GM23338 (cell line): ENCODE measurements at regions not wholly inside any gene's neighbourhood (a gene's known extent, or its start where the extent isn't known, plus 50 kb on each side); places are given as distances from the start of the nearest gene placed in this dataset.

Experiments
- ATAC-seq: fragments of 200-7000 bp; cut with Tn5 transposase; 3 replicates; pipeline ENCODE4 v1.9.1; 2020
- DNase-seq: peaks from one replicate; pipeline ENCODE4 v3.0.0-alpha.2; 2015; ENCODE audit warnings: low spot score
- H2AFZ ChIP-seq: fragments of 200-600 bp; sonication (generic); 2 replicates; pipeline ENCODE4 v1.8.0; 2016; ENCODE audit warnings: antibody characterized with exemption, mild to moderate bottlenecking, moderate library complexity
- H3F3A ChIP-seq: fragments of 200-600 bp; sonication (generic); replicated peaks from 2 replicates; pipeline ENCODE4 v1.8.0; 2017; ENCODE audit warnings: antibody characterized with exemption, mixed run types, low read depth
- H3K27ac ChIP-seq: fragments of 200-600 bp; sonication (generic); 2 replicates; pipeline ENCODE4 v1.6.1; 2016; ENCODE audit warnings: low read depth
- H3K27me3 ChIP-seq: fragments of 200-600 bp; sonication (generic); 2 replicates; pipeline ENCODE4 v1.8.0; 2016; ENCODE audit warnings: mild to moderate bottlenecking, mixed run types, moderate library complexity; ENCODE audit not compliant: insufficient read depth
- H3K36me3 ChIP-seq: fragments of 200-600 bp; sonication (generic); 2 replicates; pipeline ENCODE4 v1.8.0; 2016; ENCODE audit warnings: mild to moderate bottlenecking; ENCODE audit not compliant: insufficient read depth
- H3K4me1 ChIP-seq: fragments of 200-600 bp; sonication (generic); 2 replicates; pipeline ENCODE4 v1.8.0; 2016; ENCODE audit warnings: mild to moderate bottlenecking, moderate library complexity; ENCODE audit not compliant: insufficient read depth
- H3K4me2 ChIP-seq: fragments of 200-600 bp; sonication (generic); 2 replicates; pipeline ENCODE4 v1.7.1; 2017; ENCODE audit warnings: mixed run types
- H3K4me3 ChIP-seq: fragments of 200-600 bp; sonication (generic); 2 replicates; pipeline ENCODE4 v1.6.1; 2016; ENCODE audit warnings: mixed run types
- H3K79me2 ChIP-seq: fragments of 200-600 bp; sonication (generic); replicated peaks from 2 replicates; pipeline ENCODE4 v1.8.0; 2017; ENCODE audit warnings: mild to moderate bottlenecking; ENCODE audit not compliant: insufficient read depth
- H3K9me2 ChIP-seq: fragments of 200-600 bp; sonication (generic); 2 replicates; pipeline ENCODE4 v1.8.0; 2017; ENCODE audit not compliant: insufficient read depth
- H4K20me1 ChIP-seq: fragments of 200-600 bp; sonication (generic); replicated peaks from 2 replicates; pipeline ENCODE4 v1.8.0; 2017; ENCODE audit warnings: mild to moderate bottlenecking; ENCODE audit not compliant: insufficient read depth
- H3K27ac Mint-ChIP-seq: 2 replicates; pipeline ENCODE4 v1.8.0; 2020; ENCODE audit warnings: inconsistent platforms, mild to moderate bottlenecking, moderate library complexity, mixed read lengths
- H3K27me3 Mint-ChIP-seq: 3 replicates; pipeline ENCODE4 v1.8.0; 2022; ENCODE audit warnings: low read depth, mild to moderate bottlenecking, moderate library complexity, mixed read lengths, inconsistent platforms; ENCODE audit not compliant: insufficient read depth, poor library complexity
- H3K36me3 Mint-ChIP-seq: 3 replicates; pipeline ENCODE4 v1.8.0; 2021; ENCODE audit warnings: low read depth, mild to moderate bottlenecking, inconsistent platforms, moderate library complexity, mixed read lengths
- H3K4me1 Mint-ChIP-seq: 3 replicates; pipeline ENCODE4 v1.8.0; 2020; ENCODE audit warnings: mild to moderate bottlenecking, inconsistent platforms, mixed read lengths
- H3K4me3 Mint-ChIP-seq: 3 replicates; pipeline ENCODE4 v1.8.0; 2021; ENCODE audit warnings: moderate library complexity, mild to moderate bottlenecking, inconsistent platforms, mixed read lengths
- H3K9me3 Mint-ChIP-seq: 3 replicates; pipeline ENCODE4 v1.8.0; 2020; ENCODE audit warnings: moderate library complexity, mild to moderate bottlenecking, inconsistent platforms, mixed read lengths
- EZH2 ChIP-seq: fragments of 200-600 bp; sonication (generic); IDR thresholded peaks from one replicate; pipeline ENCODE4 v1.8.0; 2017; ENCODE audit warnings: antibody characterized with exemption, mild to moderate bottlenecking, low read depth; ENCODE audit not compliant: unreplicated experiment
- JUNB ChIP-seq: IDR thresholded peaks from one replicate; pipeline ENCODE4 v1.6.1; 2016; ENCODE audit warnings: antibody characterized with exemption; ENCODE audit not compliant: unreplicated experiment
- POLR2AphosphoS5 ChIP-seq: IDR thresholded peaks from 2 replicates; pipeline ENCODE4 v1.6.1; 2016; ENCODE audit warnings: antibody characterized with exemption, low read depth
- STAT1 ChIP-seq: IDR thresholded peaks from one replicate; pipeline ENCODE4 v1.6.1; 2016; ENCODE audit warnings: antibody characterized with exemption; ENCODE audit not compliant: unreplicated experiment
- ZNF114 ChIP-seq: fragments of 250-450 bp; sonication (Bioruptor Pico); IDR thresholded peaks from 2 replicates; pipeline ENCODE4 v1.5.0; 2020; ENCODE audit warnings: mild to moderate bottlenecking, moderate library complexity
- ZNF331 ChIP-seq: fragments of 250-450 bp; sonication (Bioruptor Pico); IDR thresholded peaks from 2 replicates; pipeline ENCODE4 v1.5.0; 2020; ENCODE audit warnings: low read depth, mild to moderate bottlenecking, moderate library complexity
- TF ChIP-seq, protein P1 (sequence below): IDR thresholded peaks from one replicate; pipeline ENCODE4 v1.6.1; 2018; ENCODE audit warnings: antibody characterized with exemption; ENCODE audit not compliant: unreplicated experiment
- TF ChIP-seq, protein P2 (sequence below): fragments of 250-450 bp; sonication (Bioruptor Pico); IDR thresholded peaks from 2 replicates; pipeline ENCODE4 v1.5.0; 2020; ENCODE audit warnings: mild to moderate bottlenecking, moderate library complexity
- TF ChIP-seq, protein P3 (sequence below), 2 experiments: fragments of 200-600 bp in 1 of 2; sonication (generic) in 1 of 2; conservative IDR thresholded peaks; 2 replicates each; pipeline versions ENCODE4 v1.5.1 to v1.6.1; 2016 to 2017; ENCODE audit warnings: antibody characterized with exemption in 2 of 2, low read depth in 2 of 2, mild to moderate bottlenecking in 2 of 2, moderate library complexity in 1 of 2

DNA sequence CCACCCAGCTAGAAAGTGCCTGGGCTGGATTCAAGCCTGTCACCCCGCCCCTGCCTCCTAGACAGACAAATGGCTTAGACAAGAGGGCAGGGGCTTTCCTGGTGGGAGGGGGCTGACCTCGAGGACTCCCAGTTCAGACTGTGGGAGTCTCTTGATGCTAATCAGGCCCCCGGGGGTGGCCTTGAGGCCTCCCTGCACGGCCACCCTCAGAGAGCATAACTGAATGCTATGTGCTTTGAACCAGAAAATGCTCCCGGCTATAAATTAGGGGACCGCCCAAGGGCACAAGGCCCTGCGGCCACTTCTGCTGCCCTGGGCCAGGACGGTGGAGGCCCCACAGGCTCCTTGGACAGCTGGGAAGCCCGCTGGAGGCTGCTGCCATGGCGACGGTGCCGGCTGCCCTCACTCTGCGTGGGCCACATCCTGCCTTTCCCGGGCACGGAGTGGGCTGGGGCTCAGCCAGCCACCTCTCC is 111.0 kb upstream of the NCOR2 start:
- TF ChIP-seq JUNB, result no peak
- H3K27ac Mint-ChIP-seq, result no peak overlapping the region
- Histone ChIP-seq H2AFZ (no peak overlapping the region), H3K27me3 (no peaks in the 10 kb centered on the region), H3K4me2 (no peak overlapping the region), H3K36me3 (no peaks in the 10 kb centered on the region), H3F3A (0 out of 2 replicates have a peak, but pooled peaks cover 5% of the 10 kb centered on the region), H3K4me1 (no peaks in the 10 kb centered on the region), H3K4me3 (no peak overlapping the region), H3K79me2 (no peaks in the 10 kb centered on the region), H3K9me2 (no peaks in the 10 kb centered on the region), H4K20me1 (no peaks in the 10 kb centered on the region), H3K27ac (no peak overlapping the region)
- H3K4me3 Mint-ChIP-seq, result no peak overlapping the region
- no peaks in the 10 kb centered on the region; the same call in 2 of the 3 replicates for H3K9me3 Mint-ChIP-seq
- H3K36me3 Mint-ChIP-seq, result no peaks in the 10 kb centered on the region; the same call in 2 of the 3 replicates
- no peak for ATAC-seq
- peaks cover 8% of the 10 kb centered on the region for H3K27me3 Mint-ChIP-seq
- DNase-seq, result no peak
- peaks cover 23% of the 10 kb centered on the region for H3K4me1 Mint-ChIP-seq

DNA sequence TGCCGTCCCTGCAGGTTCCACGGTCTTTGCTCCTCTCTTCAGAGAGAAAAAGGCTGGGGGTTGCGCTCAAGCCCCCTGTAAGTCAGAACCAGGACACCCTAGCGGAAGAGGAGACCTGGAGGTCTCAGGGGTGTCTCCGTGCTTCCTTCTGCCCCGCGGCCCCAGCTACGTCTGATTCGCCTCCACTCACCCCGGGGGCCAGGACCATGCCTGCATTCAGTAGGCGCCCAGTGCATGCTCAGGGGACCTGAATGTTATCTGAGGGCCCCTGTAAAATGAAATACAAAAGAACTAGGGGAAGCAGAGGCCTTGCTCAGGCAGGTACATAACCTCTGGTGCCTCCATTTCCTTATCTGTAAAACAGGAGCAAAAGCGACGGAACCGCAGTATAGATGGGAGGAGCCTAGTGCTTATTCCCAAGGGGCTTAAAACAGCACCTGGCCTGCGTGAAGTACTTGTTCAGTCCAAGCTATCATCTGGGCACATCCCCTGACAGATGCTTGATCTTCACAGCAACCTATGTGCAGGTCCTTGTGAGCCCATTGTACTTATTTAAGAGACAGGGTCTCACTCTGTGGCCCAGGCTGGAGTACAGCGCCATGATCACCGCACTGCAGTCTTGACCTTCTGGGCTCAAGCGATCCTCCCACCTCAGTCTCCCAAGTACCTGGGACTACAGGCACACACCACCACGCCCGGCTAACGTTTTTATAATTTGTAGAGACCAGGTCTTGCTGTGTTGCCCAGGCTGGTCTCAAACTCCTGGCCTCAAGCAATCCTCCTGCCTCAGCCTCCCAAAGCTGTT is 110.3 kb upstream of the NCOR2 start:
- H4K20me1 ChIP-seq, result no peaks in the 10 kb centered on the region
- Mint-ChIP-seq H3K36me3 (no peaks in the 10 kb centered on the region; the same call in 2 of the 3 replicates), H3K4me3 (no peak overlapping the region), H3K27me3 (peaks cover 8% of the 10 kb centered on the region), H3K4me1 (peaks cover 21% of the 10 kb centered on the region), H3K27ac (peak overlapping the region; percentile 63; the same call in 1 of the 2 replicates), H3K9me3 (no peaks in the 10 kb centered on the region; the same call in 2 of the 3 replicates)
- H3F3A ChIP-seq, result peaks cover 5% of the 10 kb centered on the region; the same call in 1 of the 2 replicates
- no peaks in the 10 kb centered on the region for H3K79me2 ChIP-seq
- no peak for ATAC-seq
- no peaks in the 10 kb centered on the region for H3K27me3 ChIP-seq
- no peaks in the 10 kb centered on the region for H3K4me1 ChIP-seq
- no peak overlapping the region for H3K4me2 ChIP-seq
- no peak overlapping the region for H3K4me3 ChIP-seq
- no peak for DNase-seq
- no peaks in the 10 kb centered on the region for H3K9me2 ChIP-seq
- H3K27ac ChIP-seq, result no peak overlapping the region
- no peaks in the 10 kb centered on the region for H3K36me3 ChIP-seq
- H2AFZ ChIP-seq, result no peak overlapping the region
- TF ChIP-seq ZNF331 (CRISPR knock-in tag) (no peak), STAT1 (no peak), ZNF114 (CRISPR knock-in tag) (no peak), JUNB (no peak), EZH2 (no peak), POLR2AphosphoS5 (no peak)
- TF ChIP-seq, protein P1, sequence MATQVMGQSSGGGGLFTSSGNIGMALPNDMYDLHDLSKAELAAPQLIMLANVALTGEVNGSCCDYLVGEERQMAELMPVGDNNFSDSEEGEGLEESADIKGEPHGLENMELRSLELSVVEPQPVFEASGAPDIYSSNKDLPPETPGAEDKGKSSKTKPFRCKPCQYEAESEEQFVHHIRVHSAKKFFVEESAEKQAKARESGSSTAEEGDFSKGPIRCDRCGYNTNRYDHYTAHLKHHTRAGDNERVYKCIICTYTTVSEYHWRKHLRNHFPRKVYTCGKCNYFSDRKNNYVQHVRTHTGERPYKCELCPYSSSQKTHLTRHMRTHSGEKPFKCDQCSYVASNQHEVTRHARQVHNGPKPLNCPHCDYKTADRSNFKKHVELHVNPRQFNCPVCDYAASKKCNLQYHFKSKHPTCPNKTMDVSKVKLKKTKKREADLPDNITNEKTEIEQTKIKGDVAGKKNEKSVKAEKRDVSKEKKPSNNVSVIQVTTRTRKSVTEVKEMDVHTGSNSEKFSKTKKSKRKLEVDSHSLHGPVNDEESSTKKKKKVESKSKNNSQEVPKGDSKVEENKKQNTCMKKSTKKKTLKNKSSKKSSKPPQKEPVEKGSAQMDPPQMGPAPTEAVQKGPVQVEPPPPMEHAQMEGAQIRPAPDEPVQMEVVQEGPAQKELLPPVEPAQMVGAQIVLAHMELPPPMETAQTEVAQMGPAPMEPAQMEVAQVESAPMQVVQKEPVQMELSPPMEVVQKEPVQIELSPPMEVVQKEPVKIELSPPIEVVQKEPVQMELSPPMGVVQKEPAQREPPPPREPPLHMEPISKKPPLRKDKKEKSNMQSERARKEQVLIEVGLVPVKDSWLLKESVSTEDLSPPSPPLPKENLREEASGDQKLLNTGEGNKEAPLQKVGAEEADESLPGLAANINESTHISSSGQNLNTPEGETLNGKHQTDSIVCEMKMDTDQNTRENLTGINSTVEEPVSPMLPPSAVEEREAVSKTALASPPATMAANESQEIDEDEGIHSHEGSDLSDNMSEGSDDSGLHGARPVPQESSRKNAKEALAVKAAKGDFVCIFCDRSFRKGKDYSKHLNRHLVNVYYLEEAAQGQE, result no peak
- TF ChIP-seq, protein P2, sequence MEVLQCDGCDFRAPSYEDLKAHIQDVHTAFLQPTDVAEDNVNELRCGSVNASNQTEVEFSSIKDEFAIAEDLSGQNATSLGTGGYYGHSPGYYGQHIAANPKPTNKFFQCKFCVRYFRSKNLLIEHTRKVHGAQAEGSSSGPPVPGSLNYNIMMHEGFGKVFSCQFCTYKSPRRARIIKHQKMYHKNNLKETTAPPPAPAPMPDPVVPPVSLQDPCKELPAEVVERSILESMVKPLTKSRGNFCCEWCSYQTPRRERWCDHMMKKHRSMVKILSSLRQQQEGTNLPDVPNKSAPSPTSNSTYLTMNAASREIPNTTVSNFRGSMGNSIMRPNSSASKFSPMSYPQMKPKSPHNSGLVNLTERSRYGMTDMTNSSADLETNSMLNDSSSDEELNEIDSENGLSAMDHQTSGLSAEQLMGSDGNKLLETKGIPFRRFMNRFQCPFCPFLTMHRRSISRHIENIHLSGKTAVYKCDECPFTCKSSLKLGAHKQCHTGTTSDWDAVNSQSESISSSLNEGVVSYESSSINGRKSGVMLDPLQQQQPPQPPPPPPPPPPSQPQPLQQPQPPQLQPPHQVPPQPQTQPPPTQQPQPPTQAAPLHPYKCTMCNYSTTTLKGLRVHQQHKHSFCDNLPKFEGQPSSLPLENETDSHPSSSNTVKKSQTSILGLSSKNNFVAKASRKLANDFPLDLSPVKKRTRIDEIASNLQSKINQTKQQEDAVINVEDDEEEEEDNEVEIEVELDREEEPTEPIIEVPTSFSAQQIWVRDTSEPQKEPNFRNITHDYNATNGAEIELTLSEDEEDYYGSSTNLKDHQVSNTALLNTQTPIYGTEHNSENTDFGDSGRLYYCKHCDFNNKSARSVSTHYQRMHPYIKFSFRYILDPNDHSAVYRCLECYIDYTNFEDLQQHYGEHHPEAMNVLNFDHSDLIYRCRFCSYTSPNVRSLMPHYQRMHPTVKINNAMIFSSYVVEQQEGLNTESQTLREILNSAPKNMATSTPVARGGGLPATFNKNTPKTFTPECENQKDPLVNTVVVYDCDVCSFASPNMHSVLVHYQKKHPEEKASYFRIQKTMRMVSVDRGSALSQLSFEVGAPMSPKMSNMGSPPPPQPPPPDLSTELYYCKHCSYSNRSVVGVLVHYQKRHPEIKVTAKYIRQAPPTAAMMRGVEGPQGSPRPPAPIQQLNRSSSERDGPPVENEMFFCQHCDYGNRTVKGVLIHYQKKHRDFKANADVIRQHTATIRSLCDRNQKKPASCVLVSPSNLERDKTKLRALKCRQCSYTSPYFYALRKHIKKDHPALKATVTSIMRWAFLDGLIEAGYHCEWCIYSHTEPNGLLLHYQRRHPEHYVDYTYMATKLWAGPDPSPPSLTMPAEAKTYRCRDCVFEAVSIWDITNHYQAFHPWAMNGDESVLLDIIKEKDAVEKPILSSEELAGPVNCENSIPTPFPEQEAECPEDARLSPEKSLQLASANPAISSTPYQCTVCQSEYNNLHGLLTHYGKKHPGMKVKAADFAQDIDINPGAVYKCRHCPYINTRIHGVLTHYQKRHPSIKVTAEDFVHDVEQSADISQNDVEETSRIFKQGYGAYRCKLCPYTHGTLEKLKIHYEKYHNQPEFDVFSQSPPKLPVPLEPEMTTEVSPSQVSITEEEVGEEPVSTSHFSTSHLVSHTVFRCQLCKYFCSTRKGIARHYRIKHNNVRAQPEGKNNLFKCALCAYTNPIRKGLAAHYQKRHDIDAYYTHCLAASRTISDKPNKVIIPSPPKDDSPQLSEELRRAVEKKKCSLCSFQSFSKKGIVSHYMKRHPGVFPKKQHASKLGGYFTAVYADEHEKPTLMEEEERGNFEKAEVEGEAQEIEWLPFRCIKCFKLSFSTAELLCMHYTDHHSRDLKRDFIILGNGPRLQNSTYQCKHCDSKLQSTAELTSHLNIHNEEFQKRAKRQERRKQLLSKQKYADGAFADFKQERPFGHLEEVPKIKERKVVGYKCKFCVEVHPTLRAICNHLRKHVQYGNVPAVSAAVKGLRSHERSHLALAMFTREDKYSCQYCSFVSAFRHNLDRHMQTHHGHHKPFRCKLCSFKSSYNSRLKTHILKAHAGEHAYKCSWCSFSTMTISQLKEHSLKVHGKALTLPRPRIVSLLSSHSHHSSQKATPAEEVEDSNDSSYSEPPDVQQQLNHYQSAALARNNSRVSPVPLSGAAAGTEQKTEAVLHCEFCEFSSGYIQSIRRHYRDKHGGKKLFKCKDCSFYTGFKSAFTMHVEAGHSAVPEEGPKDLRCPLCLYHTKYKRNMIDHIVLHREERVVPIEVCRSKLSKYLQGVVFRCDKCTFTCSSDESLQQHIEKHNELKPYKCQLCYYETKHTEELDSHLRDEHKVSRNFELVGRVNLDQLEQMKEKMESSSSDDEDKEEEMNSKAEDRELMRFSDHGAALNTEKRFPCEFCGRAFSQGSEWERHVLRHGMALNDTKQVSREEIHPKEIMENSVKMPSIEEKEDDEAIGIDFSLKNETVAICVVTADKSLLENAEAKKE (CRISPR knock-in tag), result no peak
- TF ChIP-seq, protein P3, sequence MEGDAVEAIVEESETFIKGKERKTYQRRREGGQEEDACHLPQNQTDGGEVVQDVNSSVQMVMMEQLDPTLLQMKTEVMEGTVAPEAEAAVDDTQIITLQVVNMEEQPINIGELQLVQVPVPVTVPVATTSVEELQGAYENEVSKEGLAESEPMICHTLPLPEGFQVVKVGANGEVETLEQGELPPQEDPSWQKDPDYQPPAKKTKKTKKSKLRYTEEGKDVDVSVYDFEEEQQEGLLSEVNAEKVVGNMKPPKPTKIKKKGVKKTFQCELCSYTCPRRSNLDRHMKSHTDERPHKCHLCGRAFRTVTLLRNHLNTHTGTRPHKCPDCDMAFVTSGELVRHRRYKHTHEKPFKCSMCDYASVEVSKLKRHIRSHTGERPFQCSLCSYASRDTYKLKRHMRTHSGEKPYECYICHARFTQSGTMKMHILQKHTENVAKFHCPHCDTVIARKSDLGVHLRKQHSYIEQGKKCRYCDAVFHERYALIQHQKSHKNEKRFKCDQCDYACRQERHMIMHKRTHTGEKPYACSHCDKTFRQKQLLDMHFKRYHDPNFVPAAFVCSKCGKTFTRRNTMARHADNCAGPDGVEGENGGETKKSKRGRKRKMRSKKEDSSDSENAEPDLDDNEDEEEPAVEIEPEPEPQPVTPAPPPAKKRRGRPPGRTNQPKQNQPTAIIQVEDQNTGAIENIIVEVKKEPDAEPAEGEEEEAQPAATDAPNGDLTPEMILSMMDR (conservative IDR thresholded peaks at IDR 0.05; ENCODE audit: low read depth in 2 of 2), result no peak
